Mesendoderm (in vitro differentiated cells): ENCODE measurements at regions not wholly inside any gene's neighbourhood (a gene's known extent, or its start where the extent isn't known, plus 50 kb on each side); places are given as distances from the start of the nearest gene placed in this dataset.

Experiments
- DNase-seq: peaks from one replicate; pipeline ENCODE4 v3.0.0; 2013
- H2AK5ac ChIP-seq: 2 replicates; pipeline ENCODE4 v1.6.1; 2013; ENCODE audit warnings: low read length, inconsistent platforms
- H2BK120ac ChIP-seq: 2 replicates; pipeline ENCODE4 v1.6.1; 2013; ENCODE audit warnings: low read depth, mild to moderate bottlenecking, low read length, moderate library complexity, mixed read lengths
- H2BK15ac ChIP-seq: replicated peaks from 2 replicates; pipeline ENCODE4 v1.6.1; 2013; ENCODE audit warnings: low read depth, mild to moderate bottlenecking, moderate library complexity
- H2BK5ac ChIP-seq: 2 replicates; pipeline ENCODE4 v1.6.1; 2013; ENCODE audit warnings: low read length, inconsistent platforms
- H3K18ac ChIP-seq: 2 replicates; pipeline ENCODE4 v1.6.1; 2013; ENCODE audit warnings: mild to moderate bottlenecking, low read length, mixed read lengths
- H3K23ac ChIP-seq: one replicate; pipeline ENCODE4 v1.6.1; 2013; ENCODE audit warnings: low read length
- H3K27ac ChIP-seq: 2 replicates; pipeline ENCODE4 v1.5.1; 2013; ENCODE audit warnings: low read depth, mild to moderate bottlenecking, inconsistent platforms, low read length, moderate library complexity
- H3K27me3 ChIP-seq: 2 replicates; pipeline ENCODE4 v1.6.1; 2013; ENCODE audit warnings: low read length, control low read depth, mild to moderate bottlenecking, inconsistent platforms; ENCODE audit not compliant: insufficient read depth, poor library complexity
- H3K36me3 ChIP-seq: 2 replicates; pipeline ENCODE4 v1.6.1; 2013; ENCODE audit warnings: low read length, inconsistent platforms; ENCODE audit not compliant: control insufficient read depth, insufficient read depth
- H3K4ac ChIP-seq: one replicate; pipeline ENCODE4 v1.6.1; 2013; ENCODE audit warnings: low read depth, mild to moderate bottlenecking, low read length, moderate library complexity
- H3K4me1 ChIP-seq: 2 replicates; pipeline ENCODE4 v1.6.1; 2013; ENCODE audit warnings: low read depth, low read length, inconsistent platforms; ENCODE audit not compliant: control insufficient read depth
- H3K4me2 ChIP-seq: 2 replicates; pipeline ENCODE4 v1.6.1; 2013; ENCODE audit warnings: low read length
- H3K4me3 ChIP-seq: 2 replicates; pipeline ENCODE4 v1.5.1; 2013; ENCODE audit warnings: mild to moderate bottlenecking, low read length
- H3K56ac ChIP-seq: one replicate; pipeline ENCODE4 v1.6.1; 2013; ENCODE audit warnings: low read length
- H3K79me1 ChIP-seq: 2 replicates; pipeline ENCODE4 v1.6.1; 2013; ENCODE audit warnings: low read length, inconsistent platforms
- H3K79me2 ChIP-seq: 2 replicates; pipeline ENCODE4 v1.6.1; 2013; ENCODE audit warnings: mild to moderate bottlenecking, low read length; ENCODE audit not compliant: control insufficient read depth, insufficient read depth
- H3K9ac ChIP-seq: 2 replicates; pipeline ENCODE4 v1.6.1; 2013; ENCODE audit warnings: low read length, inconsistent platforms
- H4K5ac ChIP-seq: one replicate; pipeline ENCODE4 v1.6.1; 2013; ENCODE audit warnings: low read length
- H4K8ac ChIP-seq: one replicate; pipeline ENCODE4 v1.6.1; 2013; ENCODE audit warnings: low read depth, mild to moderate bottlenecking, control low read depth, low read length, moderate library complexity
- WGBS: extraction: QIAGEN DNeasy Blood & Tissue Kit; methylation state at CpG from one replicate; pipeline ENCODE4 v1.1.7; 2013; ENCODE audit warnings: low lambda C conversion rate, missing lambda C conversion rate; ENCODE audit not compliant: insufficient coverage; ENCODE audit errors: extremely low coverage; 5-methylcytosine and 5-hydroxymethylcytosine counted together

DNA sequence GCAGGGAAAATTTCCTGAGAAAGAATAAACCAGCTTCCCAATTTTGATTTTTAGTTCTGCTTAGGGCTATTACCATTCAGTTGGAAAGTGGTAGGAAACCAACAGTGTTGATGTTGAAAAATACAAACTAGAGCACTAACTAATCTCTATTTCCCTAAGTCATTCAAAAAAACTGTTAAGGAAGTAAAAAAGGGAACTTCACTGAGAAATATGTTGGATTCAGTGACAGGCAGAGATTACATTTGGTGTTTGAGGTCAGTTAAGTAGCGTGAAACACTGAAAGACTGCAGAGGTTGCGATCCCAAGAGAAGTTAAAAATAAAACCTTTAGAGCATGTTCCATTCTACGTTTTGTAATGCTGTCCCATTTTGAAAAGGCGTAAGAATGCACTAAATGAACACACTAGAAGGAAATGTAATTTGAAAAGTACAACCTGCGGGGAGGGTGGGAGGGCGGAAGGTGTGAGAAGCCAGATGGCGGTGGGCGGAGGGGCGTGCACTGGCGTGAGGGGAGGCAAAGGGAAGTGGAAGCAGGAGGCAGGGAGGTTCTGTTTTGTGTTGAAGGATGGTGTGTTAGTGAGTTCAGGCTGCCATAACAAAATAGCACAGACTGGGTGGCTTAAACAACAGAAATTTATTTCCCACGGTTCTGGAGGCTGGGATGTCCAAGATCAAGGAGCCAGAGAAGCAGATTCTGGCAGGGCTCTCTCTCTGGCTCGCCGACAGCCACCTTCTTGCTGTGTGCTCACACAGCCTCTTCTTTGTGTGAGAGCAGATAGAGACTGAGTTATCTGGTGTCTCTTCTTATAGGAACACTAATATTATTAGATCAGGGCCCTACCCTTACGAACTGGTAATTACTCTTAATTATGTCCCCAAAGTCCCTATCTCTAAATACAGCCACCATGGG, 94.3 kb upstream of the KCTD1 start:
- no peak overlapping the region for H4K8ac ChIP-seq
- H3K27me3 ChIP-seq = no peaks in the 10 kb centered on the region
- no peak overlapping the region for H3K23ac ChIP-seq
- H3K4me1 ChIP-seq = no peaks in the 10 kb centered on the region
- H2BK120ac ChIP-seq = no peak overlapping the region
- no peaks in the 10 kb centered on the region for H3K79me2 ChIP-seq
- no peak overlapping the region for H3K9ac ChIP-seq
- no peak overlapping the region for H3K4me2 ChIP-seq
- H3K79me1 ChIP-seq = no peaks in the 10 kb centered on the region
- no peak overlapping the region for H3K4me3 ChIP-seq
- H3K27ac ChIP-seq = no peak overlapping the region
- H3K56ac ChIP-seq = no peak overlapping the region
- no peak overlapping the region for H4K5ac ChIP-seq
- H3K18ac ChIP-seq = no peak overlapping the region
- WGBS = no CpG with 5 or more reads among the region's 14 CpGs
- H2BK15ac ChIP-seq = no peak overlapping the region
- H3K4ac ChIP-seq = no peak overlapping the region
- DNase-seq = no peak
- no peaks in the 10 kb centered on the region for H3K36me3 ChIP-seq
- H2AK5ac ChIP-seq = no peak overlapping the region
- H2BK5ac ChIP-seq = no peak overlapping the region

- Histone ChIP-seq H3K79me1 (no peaks in the 10 kb centered on the region), H3K56ac (no peak overlapping the region), H2BK15ac (no peak overlapping the region), H3K27ac (no peak overlapping the region), H3K23ac (no peak overlapping the region), H3K9ac (no peak overlapping the region), H4K8ac (no peak overlapping the region), H3K36me3 (no peaks in the 10 kb centered on the region), H2BK120ac (no peak overlapping the region), H2BK5ac (no peak overlapping the region), H4K5ac (no peak overlapping the region), H3K18ac (no peak overlapping the region), H3K4me3 (no peak overlapping the region), H3K4me1 (no peaks in the 10 kb centered on the region), H2AK5ac (no peak overlapping the region), H3K79me2 (no peaks in the 10 kb centered on the region), H3K4me2 (no peak overlapping the region), H3K4ac (no peak overlapping the region), H3K27me3 (no peaks in the 10 kb centered on the region)
- DNase-seq = no peak
- WGBS = no CpG with 5 or more reads among the region's 5 CpGs
Observed at GRCh38 chr18:26640541-26640940, 92.2 kb upstream of the KCTD1 start.

DNA sequence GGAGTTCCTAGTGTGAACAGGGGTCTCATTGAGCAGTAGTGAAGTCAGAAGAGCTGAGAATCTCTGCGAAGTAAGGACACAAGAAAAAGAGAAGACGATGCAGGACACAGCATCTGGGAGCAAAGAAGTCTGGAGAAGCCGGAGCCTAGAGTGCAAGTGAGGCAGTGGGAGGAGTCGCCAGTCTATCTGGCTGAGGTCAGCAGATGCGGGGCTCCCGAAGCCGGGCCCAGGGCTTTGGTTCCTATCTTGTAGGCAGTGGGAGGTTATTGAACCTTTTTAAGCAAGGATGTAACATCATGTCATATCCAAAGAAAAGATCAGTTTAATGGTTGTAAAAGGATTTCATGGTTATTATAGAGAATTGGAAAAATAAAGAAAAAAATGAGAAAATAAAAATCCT, 90.8 kb upstream of the KCTD1 start:
- Histone ChIP-seq H3K79me1 (no peaks in the 10 kb centered on the region), H3K27ac (no peak overlapping the region), H3K4me2 (no peak overlapping the region), H3K27me3 (no peaks in the 10 kb centered on the region), H2BK5ac (no peak overlapping the region), H3K36me3 (no peaks in the 10 kb centered on the region), H4K5ac (no peak overlapping the region), H3K4me3 (no peak overlapping the region), H3K4me1 (no peaks in the 10 kb centered on the region), H3K79me2 (no peaks in the 10 kb centered on the region), H3K23ac (no peak overlapping the region), H3K9ac (no peak overlapping the region), H3K4ac (no peak overlapping the region), H4K8ac (no peak overlapping the region), H3K18ac (no peak overlapping the region), H3K56ac (no peak overlapping the region), H2AK5ac (no peak overlapping the region), H2BK15ac (no peak overlapping the region), H2BK120ac (no peak overlapping the region)
- no CpG with 5 or more reads among the region's 7 CpGs for WGBS
- no peak for DNase-seq

GRCh38 chr18:26637983-26638382, 89.6 kb upstream of the KCTD1 start:
- H4K5ac ChIP-seq = no peak overlapping the region
- no peak overlapping the region for H2BK15ac ChIP-seq
- no peak overlapping the region for H3K56ac ChIP-seq
- H3K18ac ChIP-seq = no peak overlapping the region
- no peak overlapping the region for H3K4me3 ChIP-seq
- no peak overlapping the region for H3K9ac ChIP-seq
- H3K79me2 ChIP-seq = no peaks in the 10 kb centered on the region
- no peak overlapping the region for H2BK120ac ChIP-seq
- no peaks in the 10 kb centered on the region for H3K27me3 ChIP-seq
- no peak overlapping the region for H4K8ac ChIP-seq
- H3K23ac ChIP-seq = no peak overlapping the region
- H3K4ac ChIP-seq = no peak overlapping the region
- no peak overlapping the region for H3K4me2 ChIP-seq
- H3K36me3 ChIP-seq = no peaks in the 10 kb centered on the region
- H3K4me1 ChIP-seq = no peaks in the 10 kb centered on the region
- H3K79me1 ChIP-seq = no peaks in the 10 kb centered on the region
- no peak overlapping the region for H2AK5ac ChIP-seq
- H3K27ac ChIP-seq = no peak overlapping the region
- DNase-seq = no peak
- WGBS = no CpG with 5 or more reads among the region's 2 CpGs
- no peak overlapping the region for H2BK5ac ChIP-seq

DNA sequence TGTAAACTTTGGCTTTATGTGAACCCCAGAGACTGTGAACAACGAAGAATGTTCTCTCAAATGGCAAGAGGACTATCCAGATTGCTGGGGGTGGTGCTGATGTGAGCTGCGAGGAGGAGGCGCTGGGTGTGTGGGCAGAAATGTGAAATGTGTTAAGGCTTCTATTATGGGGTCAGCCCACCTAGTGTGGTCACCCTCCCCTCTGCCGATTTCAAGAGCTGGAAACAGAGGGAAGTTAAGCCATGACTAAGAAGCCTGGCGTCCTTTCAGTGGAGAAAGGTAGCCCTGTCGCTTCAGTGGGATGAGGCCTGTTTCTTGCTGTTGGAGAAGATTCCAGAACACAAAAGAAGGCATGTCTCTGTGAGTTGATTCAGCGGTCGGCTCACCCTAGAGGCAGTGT, 89.0 kb upstream of the KCTD1 start:
- Histone ChIP-seq H3K27ac (no peak overlapping the region), H3K4me3 (no peak overlapping the region), H3K56ac (no peak overlapping the region), H3K9ac (no peak overlapping the region), H3K4ac (no peak overlapping the region), H2BK5ac (no peak overlapping the region), H2BK15ac (no peak overlapping the region), H2AK5ac (no peak overlapping the region), H3K4me2 (no peak overlapping the region), H3K4me1 (no peaks in the 10 kb centered on the region), H4K5ac (no peak overlapping the region), H4K8ac (no peak overlapping the region), H3K18ac (no peak overlapping the region), H3K23ac (no peak overlapping the region), H3K79me2 (no peaks in the 10 kb centered on the region), H2BK120ac (no peak overlapping the region), H3K79me1 (no peaks in the 10 kb centered on the region), H3K27me3 (no peaks in the 10 kb centered on the region), H3K36me3 (no peaks in the 10 kb centered on the region)
- no CpG with 5 or more reads among the region's 8 CpGs for WGBS
- DNase-seq = no peak

DNA sequence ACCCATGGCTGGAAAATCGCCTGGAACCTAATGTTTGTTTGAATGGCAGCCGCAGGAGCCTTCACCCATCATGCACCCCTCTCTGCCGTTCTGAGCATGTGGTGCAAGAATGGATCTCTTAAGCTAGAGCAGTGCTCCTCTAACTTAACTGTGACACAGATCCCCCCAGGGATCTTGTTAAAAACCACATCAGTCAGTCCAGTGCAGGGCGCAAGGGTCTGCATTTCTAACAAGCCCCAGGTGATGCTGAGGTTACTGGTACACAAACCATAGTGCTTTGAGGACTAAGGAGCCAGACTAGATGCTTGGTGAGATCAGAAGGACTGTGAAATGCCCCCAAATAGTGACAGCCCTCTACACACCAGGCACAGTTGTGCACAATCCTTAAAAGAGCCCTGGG, 87.1 kb upstream of the KCTD1 start:
- no peak overlapping the region for H3K4me2 ChIP-seq
- no peak overlapping the region for H2BK5ac ChIP-seq
- H3K4ac ChIP-seq = no peak overlapping the region
- H4K5ac ChIP-seq = no peak overlapping the region
- H2AK5ac ChIP-seq = no peak overlapping the region
- no peaks in the 10 kb centered on the region for H3K79me2 ChIP-seq
- no peak for DNase-seq
- no peaks in the 10 kb centered on the region for H3K27me3 ChIP-seq
- no peaks in the 10 kb centered on the region for H3K4me1 ChIP-seq
- no peak overlapping the region for H3K56ac ChIP-seq
- no peak overlapping the region for H2BK120ac ChIP-seq
- no peaks in the 10 kb centered on the region for H3K36me3 ChIP-seq
- H2BK15ac ChIP-seq = no peak overlapping the region
- H3K18ac ChIP-seq = no peak overlapping the region
- H3K9ac ChIP-seq = no peak overlapping the region
- no peak overlapping the region for H3K23ac ChIP-seq
- no peak overlapping the region for H3K27ac ChIP-seq
- WGBS = no CpG with 5 or more reads among the region's 4 CpGs
- H3K4me3 ChIP-seq = no peak overlapping the region
- no peaks in the 10 kb centered on the region for H3K79me1 ChIP-seq
- no peak overlapping the region for H4K8ac ChIP-seq
